ENCODE measurements at regions not wholly inside any gene's neighbourhood (a gene's known extent, or its start where the extent isn't known, plus 50 kb on each side); places are given as distances from the start of the nearest gene placed in this dataset.
A peak's percentile ranks its signal among the peaks of the same experiment; 100 is the strongest.

DNA sequence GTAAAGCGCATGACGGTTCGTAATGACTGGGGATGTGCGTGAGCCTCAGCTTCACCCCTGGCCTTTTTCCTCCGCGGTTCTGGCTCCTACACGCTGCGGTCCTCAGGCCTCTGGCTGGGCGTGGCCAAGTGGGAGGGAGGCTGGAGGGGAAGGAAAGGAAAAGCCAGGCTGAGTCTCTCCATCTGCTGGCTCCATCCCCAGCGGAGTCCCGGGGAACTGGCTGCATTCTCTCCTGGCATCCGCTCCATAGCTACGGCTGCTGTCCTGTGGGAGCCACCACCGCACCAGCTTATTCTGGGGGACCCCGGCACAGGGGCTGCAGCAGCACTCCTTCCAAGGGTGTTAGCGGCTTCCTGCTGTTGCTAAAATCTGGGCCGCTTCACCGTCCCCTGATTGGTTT is 68.2 kb upstream of the SLC24A4 start:
- TF ChIP-seq, protein P1, sequence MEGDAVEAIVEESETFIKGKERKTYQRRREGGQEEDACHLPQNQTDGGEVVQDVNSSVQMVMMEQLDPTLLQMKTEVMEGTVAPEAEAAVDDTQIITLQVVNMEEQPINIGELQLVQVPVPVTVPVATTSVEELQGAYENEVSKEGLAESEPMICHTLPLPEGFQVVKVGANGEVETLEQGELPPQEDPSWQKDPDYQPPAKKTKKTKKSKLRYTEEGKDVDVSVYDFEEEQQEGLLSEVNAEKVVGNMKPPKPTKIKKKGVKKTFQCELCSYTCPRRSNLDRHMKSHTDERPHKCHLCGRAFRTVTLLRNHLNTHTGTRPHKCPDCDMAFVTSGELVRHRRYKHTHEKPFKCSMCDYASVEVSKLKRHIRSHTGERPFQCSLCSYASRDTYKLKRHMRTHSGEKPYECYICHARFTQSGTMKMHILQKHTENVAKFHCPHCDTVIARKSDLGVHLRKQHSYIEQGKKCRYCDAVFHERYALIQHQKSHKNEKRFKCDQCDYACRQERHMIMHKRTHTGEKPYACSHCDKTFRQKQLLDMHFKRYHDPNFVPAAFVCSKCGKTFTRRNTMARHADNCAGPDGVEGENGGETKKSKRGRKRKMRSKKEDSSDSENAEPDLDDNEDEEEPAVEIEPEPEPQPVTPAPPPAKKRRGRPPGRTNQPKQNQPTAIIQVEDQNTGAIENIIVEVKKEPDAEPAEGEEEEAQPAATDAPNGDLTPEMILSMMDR (conservative IDR thresholded peaks at IDR 0.05) = peak; percentile 13
- Mint-ChIP-seq H3K36me3 (ENCODE audit: low read depth) (no peaks in the 10 kb centered on the region), H3K27me3 (ENCODE audit: insufficient read depth) (peaks cover 56% of the 10 kb centered on the region), H3K4me3 (no peak overlapping the region), H3K27ac (no peak overlapping the region), H3K4me1 (peaks cover 10% of the 10 kb centered on the region), H3K9me3 (no peaks in the 10 kb centered on the region)
- Histone ChIP-seq H3K4me1 (ENCODE audit: control insufficient read depth, insufficient read depth, low read length) (no peaks in the 10 kb centered on the region), H3K9ac (ENCODE audit: extremely low read depth, low read length, poor library complexity, severe bottlenecking) (no peak overlapping the region), H3K9me3 (ENCODE audit: control insufficient read depth, low read length) (no peaks in the 10 kb centered on the region), H3K36me3 (ENCODE audit: control insufficient read depth, insufficient read depth, low read length) (no peaks in the 10 kb centered on the region), H3K27ac (ENCODE audit: low read depth, low read length) (no peak overlapping the region), H3K4me3 (ENCODE audit: low read length) (peak overlapping the region; percentile 14), H3K27me3 (ENCODE audit: control insufficient read depth, insufficient read depth, low read length, poor library complexity, severe bottlenecking) (peaks cover 50% of the 10 kb centered on the region)
- DNase-seq = peak; percentile 74
- WGBS, 2 experiments (ENCODE audit: insufficient coverage in 1 of 2, insufficient read length in 1 of 2) = 3 to 19% methylated on average over 5 to 18 of the region's 18 CpGs

DNA sequence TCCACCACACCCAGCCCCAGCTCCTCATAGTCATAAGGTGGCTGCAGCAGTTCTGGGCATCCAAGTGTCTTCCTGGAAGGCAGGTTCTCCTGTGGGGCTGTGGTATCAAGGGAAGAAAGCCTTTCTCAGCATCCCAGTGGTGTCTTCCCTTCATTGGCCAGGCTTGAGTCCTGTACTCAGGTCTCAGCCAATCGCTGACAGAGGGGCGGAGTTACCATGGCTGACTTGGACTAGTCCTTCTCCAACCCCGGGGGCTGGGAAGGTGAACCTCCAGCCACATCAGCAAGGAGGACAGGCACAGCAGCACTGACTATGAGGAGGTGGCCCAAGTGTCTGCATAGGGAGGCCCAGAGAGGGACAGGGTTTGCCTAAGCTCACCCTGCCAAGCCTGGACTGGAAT is 64.0 kb upstream of the SLC24A4 start:
- no peaks in the 10 kb centered on the region for H3K36me3 ChIP-seq (ENCODE audit: control insufficient read depth, insufficient read depth, low read length)
- Mint-ChIP-seq H3K27me3 (ENCODE audit: insufficient read depth) (peaks cover 26% of the 10 kb centered on the region), H3K27ac (no peak overlapping the region), H3K36me3 (ENCODE audit: low read depth) (no peaks in the 10 kb centered on the region), H3K9me3 (no peaks in the 10 kb centered on the region), H3K4me1 (no peaks in the 10 kb centered on the region), H3K4me3 (no peak overlapping the region)
- peaks cover 31% of the 10 kb centered on the region for H3K27me3 ChIP-seq (ENCODE audit: control insufficient read depth, insufficient read depth, low read length, poor library complexity, severe bottlenecking)
- TF ChIP-seq, protein P1 (conservative IDR thresholded peaks at IDR 0.05) = no peak
- no peak overlapping the region for H3K9ac ChIP-seq (ENCODE audit: extremely low read depth, low read length, poor library complexity, severe bottlenecking)
- no peaks in the 10 kb centered on the region for H3K4me1 ChIP-seq (ENCODE audit: control insufficient read depth, insufficient read depth, low read length)
- WGBS, 2 experiments (ENCODE audit: insufficient coverage in 1 of 2, insufficient read length in 1 of 2) = 62% methylated on average over 3 of the region's 3 CpGs; no CpG with 5 or more reads in 1 of the 2 experiments
- no peaks in the 10 kb centered on the region for H3K9me3 ChIP-seq (ENCODE audit: control insufficient read depth, low read length)
- no peak overlapping the region for H3K4me3 ChIP-seq (ENCODE audit: low read length)
- H3K27ac ChIP-seq (ENCODE audit: low read depth, low read length) = no peak overlapping the region
- peak; percentile 58 for DNase-seq

DNA sequence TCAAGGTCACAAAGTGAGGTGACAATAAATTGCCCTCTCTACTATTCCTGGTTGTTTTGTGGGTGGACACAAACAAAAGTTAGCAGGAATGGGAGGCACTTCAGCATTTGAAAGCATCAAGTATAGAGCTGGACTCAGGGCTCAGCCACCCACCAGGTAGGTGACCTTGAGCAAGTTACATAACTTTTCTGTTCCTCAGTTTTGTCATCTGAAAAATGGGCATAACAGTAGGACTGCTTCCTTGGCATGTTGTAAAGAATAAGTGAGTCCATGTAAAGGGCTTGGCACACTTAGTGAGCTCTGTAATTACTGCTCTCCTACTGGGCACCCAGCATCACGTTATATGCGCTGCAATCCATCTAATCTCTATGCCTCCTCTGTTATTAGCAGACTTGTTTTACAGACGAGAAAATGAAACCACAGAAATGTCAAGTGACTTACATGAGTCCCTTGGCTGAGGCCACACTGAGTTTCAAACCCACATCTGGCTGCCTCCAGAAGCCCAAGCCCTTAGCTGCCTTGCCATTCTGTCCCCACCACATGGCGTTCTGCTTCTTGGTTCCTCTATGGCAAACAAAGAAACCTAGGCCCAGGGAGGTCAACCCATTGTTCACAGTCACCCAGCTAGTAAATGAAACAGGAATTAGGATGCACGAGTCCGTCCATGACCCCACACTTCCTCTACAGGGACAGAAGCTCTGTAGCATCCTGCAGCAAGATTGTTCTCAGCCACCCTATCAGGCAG is 63.2 kb upstream of the SLC24A4 start:
- no peak for DNase-seq
- no peaks in the 10 kb centered on the region for H3K4me1 Mint-ChIP-seq
- Histone ChIP-seq H3K4me3 (ENCODE audit: low read length) (no peak overlapping the region), H3K27me3 (ENCODE audit: control insufficient read depth, insufficient read depth, low read length, poor library complexity, severe bottlenecking) (peaks cover 22% of the 10 kb centered on the region), H3K36me3 (ENCODE audit: control insufficient read depth, insufficient read depth, low read length) (no peaks in the 10 kb centered on the region), H3K4me1 (ENCODE audit: control insufficient read depth, insufficient read depth, low read length) (no peaks in the 10 kb centered on the region), H3K9ac (ENCODE audit: extremely low read depth, low read length, poor library complexity, severe bottlenecking) (no peak overlapping the region), H3K9me3 (ENCODE audit: control insufficient read depth, low read length) (no peaks in the 10 kb centered on the region), H3K27ac (ENCODE audit: low read depth, low read length) (no peak overlapping the region)
- no peaks in the 10 kb centered on the region for H3K9me3 Mint-ChIP-seq
- no peaks in the 10 kb centered on the region for H3K36me3 Mint-ChIP-seq (ENCODE audit: low read depth)
- H3K27ac Mint-ChIP-seq = no peak overlapping the region
- no peak overlapping the region for H3K4me3 Mint-ChIP-seq
- TF ChIP-seq, protein P1 (conservative IDR thresholded peaks at IDR 0.05) = no peak
- peaks cover 17% of the 10 kb centered on the region for H3K27me3 Mint-ChIP-seq (ENCODE audit: insufficient read depth)
- 85 to 89% methylated on average over 5 to 6 of the region's 6 CpGs for WGBS, 2 experiments (ENCODE audit: insufficient coverage in 1 of 2, insufficient read length in 1 of 2)
